ENCODE measurements at regions not wholly inside any gene's neighbourhood (a gene's known extent, or its start where the extent isn't known, plus 50 kb on each side); places are given as distances from the start of the nearest gene placed in this dataset.

DNA sequence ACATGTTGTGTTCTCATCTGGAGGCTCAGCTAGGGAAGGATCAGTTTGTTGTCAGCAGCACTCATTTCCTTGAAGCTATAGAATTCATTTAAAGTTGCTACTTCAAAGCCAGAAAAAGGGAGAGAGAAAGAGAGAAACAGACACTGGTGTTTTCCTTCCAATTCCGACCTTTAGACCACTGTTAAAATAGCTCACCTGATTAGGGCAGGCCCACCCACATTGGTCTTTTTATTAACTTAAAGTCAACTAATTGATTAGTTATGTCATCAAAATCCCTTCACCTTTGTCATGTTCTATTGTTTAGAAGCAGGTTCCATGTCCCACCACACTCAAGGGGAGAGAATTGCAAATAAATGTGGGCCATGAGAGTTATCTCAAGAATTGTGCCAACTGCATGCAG is 560.2 kb downstream of the PCDH17 start:
- TF ChIP-seq, protein P1, sequence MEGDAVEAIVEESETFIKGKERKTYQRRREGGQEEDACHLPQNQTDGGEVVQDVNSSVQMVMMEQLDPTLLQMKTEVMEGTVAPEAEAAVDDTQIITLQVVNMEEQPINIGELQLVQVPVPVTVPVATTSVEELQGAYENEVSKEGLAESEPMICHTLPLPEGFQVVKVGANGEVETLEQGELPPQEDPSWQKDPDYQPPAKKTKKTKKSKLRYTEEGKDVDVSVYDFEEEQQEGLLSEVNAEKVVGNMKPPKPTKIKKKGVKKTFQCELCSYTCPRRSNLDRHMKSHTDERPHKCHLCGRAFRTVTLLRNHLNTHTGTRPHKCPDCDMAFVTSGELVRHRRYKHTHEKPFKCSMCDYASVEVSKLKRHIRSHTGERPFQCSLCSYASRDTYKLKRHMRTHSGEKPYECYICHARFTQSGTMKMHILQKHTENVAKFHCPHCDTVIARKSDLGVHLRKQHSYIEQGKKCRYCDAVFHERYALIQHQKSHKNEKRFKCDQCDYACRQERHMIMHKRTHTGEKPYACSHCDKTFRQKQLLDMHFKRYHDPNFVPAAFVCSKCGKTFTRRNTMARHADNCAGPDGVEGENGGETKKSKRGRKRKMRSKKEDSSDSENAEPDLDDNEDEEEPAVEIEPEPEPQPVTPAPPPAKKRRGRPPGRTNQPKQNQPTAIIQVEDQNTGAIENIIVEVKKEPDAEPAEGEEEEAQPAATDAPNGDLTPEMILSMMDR (conservative IDR thresholded peaks at IDR 0.05; ENCODE audit: low read length) = no peak
- no peak for TF ChIP-seq EZH2phosphoT487 (IDR thresholded peaks at IDR 0.05; ENCODE audit: borderline replicate concordance)
